ENCODE measurements at regions not wholly inside any gene's neighbourhood (a gene's known extent, or its start where the extent isn't known, plus 50 kb on each side); places are given as distances from the start of the nearest gene placed in this dataset.
"Not testable (repeated sequence)": the region's sequence is repeated elsewhere in the genome, so short reads cannot be mapped to it uniquely, and the experiment has no call there.

GRCh38 chr4:118530107-118530506, 155.1 kb upstream of the METTL14 start:
- not testable (repeated sequence) for TF ChIP-seq YY1 (IDR thresholded peaks at IDR 0.05; ENCODE audit: insufficient read depth, insufficient read length); ZNF274 (IDR thresholded peaks at IDR 0.05; ENCODE audit: low read depth, low read length)
